ENCODE measurements at regions not wholly inside any gene's neighbourhood (a gene's known extent, or its start where the extent isn't known, plus 50 kb on each side); places are given as distances from the start of the nearest gene placed in this dataset.
A peak's percentile ranks its signal among the peaks of the same experiment; 100 is the strongest.

- no peak for DNase-seq (ENCODE audit: low read depth)
Observed at GRCh38 chr5:123875561-123876275, 363.7 kb downstream of the CSNK1G3 start.

GRCh38 chr5:123874600-123875201 is 362.7 kb downstream of the CSNK1G3 start:
- no peak for DNase-seq (ENCODE audit: low read depth)

GRCh38 chr5:123873846-123874245 is 361.9 kb downstream of the CSNK1G3 start:
- DNase-seq (ENCODE audit: low read depth): no peak

GRCh38 chr5:123871373-123871772 is 359.4 kb downstream of the CSNK1G3 start:
- DNase-seq (ENCODE audit: low read depth): no peak

GRCh38 chr5:123868881-123869280 is 356.9 kb downstream of the CSNK1G3 start:
- no peak for DNase-seq (ENCODE audit: low read depth)

- no peak for DNase-seq (ENCODE audit: low read depth)
Observed at GRCh38 chr5:123868267-123868666, 356.3 kb downstream of the CSNK1G3 start.

- no peak for DNase-seq (ENCODE audit: low read depth)
Observed at GRCh38 chr5:123865641-123866040, 353.7 kb downstream of the CSNK1G3 start.

GRCh38 chr5:123864578-123864977 is 352.6 kb downstream of the CSNK1G3 start:
- no peak for DNase-seq (ENCODE audit: low read depth)

GRCh38 chr5:123858938-123859337 is 347.0 kb downstream of the CSNK1G3 start:
- DNase-seq (ENCODE audit: low read depth): no peak

GRCh38 chr5:123856766-123857165 is 344.8 kb downstream of the CSNK1G3 start:
- no peak for DNase-seq (ENCODE audit: low read depth)

- DNase-seq (ENCODE audit: low read depth): no peak
Observed at GRCh38 chr5:123855609-123856008, 343.6 kb downstream of the CSNK1G3 start.

- no peak for DNase-seq (ENCODE audit: low read depth)
Observed at GRCh38 chr5:123845356-123846100, 333.6 kb downstream of the CSNK1G3 start.

- no peak for DNase-seq (ENCODE audit: low read depth)
Observed at GRCh38 chr5:123844873-123845272, 332.9 kb downstream of the CSNK1G3 start.

- DNase-seq (ENCODE audit: low read depth): no peak
Observed at GRCh38 chr5:123835421-123835820, 323.4 kb downstream of the CSNK1G3 start.

- DNase-seq (ENCODE audit: low read depth): no peak
Observed at GRCh38 chr5:123830575-123830974, 318.6 kb downstream of the CSNK1G3 start.

GRCh38 chr5:123827811-123828210 is 315.8 kb downstream of the CSNK1G3 start:
- DNase-seq (ENCODE audit: low read depth): no peak

- DNase-seq (ENCODE audit: low read depth): peak; percentile 89
Observed at GRCh38 chr5:123819833-123820232, 307.9 kb downstream of the CSNK1G3 start.

- no peak for DNase-seq (ENCODE audit: low read depth)
Observed at GRCh38 chr5:123819386-123819785, 307.4 kb downstream of the CSNK1G3 start.

GRCh38 chr5:123817267-123817666 is 305.3 kb downstream of the CSNK1G3 start:
- DNase-seq (ENCODE audit: low read depth): no peak

- DNase-seq (ENCODE audit: low read depth): no peak
Observed at GRCh38 chr5:123814801-123815470, 303.0 kb downstream of the CSNK1G3 start.

GRCh38 chr5:123813937-123814624 is 302.1 kb downstream of the CSNK1G3 start:
- no peak for DNase-seq (ENCODE audit: low read depth)

GRCh38 chr5:123813264-123813663 is 301.3 kb downstream of the CSNK1G3 start:
- no peak for DNase-seq (ENCODE audit: low read depth)

All from fibroblast of the conjunctiva (primary cell).